HG02885 (cell line): ENCODE measurements at regions not wholly inside any gene's neighbourhood (a gene's known extent, or its start where the extent isn't known, plus 50 kb on each side); places are given as distances from the start of the nearest gene placed in this dataset.
"Not testable (repeated sequence)": the region's sequence is repeated elsewhere in the genome, so short reads cannot be mapped to it uniquely, and the experiment has no call there.

ENCODE experiments used
- ATAC-seq: cut with Tn5 transposase; IDR thresholded peaks from one replicate; pipeline ENCODE4 v1.9.1; 2021; ENCODE audit warnings: mild to moderate bottlenecking; ENCODE audit not compliant: unreplicated experiment, poor library complexity

DNA sequence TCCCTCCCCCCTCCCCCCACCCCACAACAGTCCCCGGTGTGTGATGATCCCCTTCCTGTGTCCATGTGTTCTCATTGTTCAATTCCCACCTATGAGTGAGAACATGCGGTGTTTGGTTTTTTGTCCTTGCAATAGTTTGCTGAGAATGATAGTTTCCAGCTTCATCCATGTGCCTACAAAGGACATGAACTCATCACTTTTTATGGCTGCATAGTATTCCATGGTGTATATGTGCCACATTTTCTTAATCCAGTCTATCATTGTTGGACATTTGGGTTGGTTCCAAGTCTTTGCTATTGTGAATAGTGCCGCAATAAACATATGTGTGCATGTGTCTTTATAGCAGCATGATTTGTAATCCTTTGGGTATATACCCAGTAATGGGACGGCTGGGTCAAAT lies 76.5 kb upstream of the DNAH5 start:
- ATAC-seq: not testable (repeated sequence)

DNA sequence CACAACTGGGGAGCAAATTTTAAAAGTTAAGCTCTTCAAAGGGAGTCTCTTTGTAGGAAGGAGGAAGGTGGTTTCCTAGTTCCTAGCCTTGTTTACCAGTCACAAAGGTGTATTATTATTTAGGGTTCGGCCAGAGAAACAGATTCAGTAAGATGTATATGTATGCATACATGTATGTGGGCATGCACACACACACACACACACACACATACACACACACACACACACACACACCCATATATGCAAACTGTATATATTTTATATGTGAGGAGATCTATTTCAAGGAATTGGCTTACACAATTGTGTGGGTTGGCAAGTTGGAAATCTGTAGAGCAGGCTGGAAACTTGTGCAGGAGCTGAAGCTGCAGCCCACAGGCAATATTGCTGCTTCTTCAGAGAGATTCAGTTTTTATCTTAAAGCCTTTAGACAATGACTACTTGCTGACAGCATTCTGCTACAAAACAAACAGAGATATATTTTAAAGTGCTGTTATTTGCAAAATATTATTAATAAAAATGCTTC lies 75.3 kb upstream of the DNAH5 start:
- no peak for ATAC-seq

DNA sequence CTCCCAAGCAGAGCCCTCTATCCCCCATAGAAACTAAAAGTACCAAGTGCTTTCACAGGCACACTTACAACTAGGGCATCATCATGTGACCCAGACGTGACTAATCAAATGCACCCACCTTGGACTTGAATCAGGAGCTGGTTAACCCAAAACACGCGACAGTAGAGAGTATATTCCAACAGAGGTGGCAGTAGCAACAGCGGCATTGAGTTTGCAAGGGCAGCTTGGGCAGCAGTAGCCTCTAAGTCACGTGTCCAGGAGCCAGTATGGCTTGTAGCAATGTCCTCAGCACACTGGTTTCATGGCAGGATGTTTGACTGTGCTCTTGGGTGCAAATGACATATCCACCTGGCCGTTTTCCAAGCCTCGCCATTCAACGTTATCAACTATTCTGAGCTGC lies 73.4 kb upstream of the DNAH5 start:
- ATAC-seq: no peak

DNA sequence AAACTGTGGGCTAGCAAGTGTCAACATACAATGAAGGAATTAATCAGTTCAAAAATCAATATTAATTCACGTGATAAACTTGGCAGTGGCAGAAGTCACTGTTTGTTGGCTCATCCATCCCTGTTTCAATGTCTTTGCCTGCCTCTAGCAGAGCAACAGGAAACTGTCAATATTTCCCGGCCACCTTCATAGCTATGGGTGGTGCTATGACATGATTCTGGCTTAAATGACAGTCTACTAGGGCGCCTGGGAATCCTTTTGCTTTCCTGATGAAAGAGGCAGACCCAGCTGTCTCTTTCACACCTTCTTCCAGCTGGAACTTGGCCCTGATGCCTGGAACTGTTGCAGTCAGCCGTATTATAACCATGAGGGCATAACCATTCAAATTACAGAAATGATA lies 72.1 kb upstream of the DNAH5 start:
- ATAC-seq: no peak

DNA sequence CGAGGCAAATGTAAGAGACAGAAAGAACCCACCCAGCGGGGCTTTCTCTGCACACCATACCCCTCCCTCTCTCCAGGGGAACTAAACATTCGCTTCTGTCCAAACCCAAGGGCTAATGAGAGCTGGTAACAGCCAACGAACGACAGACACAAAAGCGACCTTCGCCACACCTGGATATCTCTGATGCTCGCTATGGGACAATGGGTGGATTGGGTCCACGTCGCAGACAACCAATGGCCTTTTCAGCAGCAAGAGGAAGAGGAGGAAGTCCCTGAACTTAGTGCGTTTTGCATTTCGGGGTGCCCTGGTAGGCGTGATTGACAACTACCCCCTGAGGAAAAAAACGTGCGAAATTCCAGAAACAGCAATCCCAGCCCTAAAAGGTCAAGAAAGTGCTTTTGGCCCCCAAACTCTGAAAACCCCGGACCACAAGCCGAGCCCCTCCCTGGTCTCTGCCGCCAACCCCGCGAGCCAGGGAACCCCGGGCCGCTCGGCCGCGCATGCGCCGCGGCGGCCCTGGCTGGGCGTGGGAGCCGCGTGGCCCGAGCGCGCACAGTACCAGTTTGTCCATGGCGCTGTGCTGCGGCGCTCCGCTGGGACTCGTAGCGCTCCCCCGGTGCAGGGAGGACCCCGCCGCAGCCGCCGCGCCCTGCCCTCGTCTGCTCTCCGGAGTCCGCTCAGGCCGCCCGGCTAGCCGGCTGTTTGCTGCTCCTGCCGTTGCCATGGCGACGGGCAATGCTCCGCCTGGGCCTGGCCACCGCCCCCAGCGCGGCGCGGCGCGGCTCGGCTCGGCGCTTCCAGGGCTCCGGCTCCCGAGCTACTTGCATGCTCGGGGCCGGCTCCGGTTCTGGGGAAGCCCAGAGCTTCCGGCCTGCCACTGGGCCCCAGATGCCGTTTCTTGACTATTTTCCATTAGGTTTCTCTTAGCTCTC lies 66.9 kb upstream of the DNAH5 start:
- peak; percentile 93 for ATAC-seq

DNA sequence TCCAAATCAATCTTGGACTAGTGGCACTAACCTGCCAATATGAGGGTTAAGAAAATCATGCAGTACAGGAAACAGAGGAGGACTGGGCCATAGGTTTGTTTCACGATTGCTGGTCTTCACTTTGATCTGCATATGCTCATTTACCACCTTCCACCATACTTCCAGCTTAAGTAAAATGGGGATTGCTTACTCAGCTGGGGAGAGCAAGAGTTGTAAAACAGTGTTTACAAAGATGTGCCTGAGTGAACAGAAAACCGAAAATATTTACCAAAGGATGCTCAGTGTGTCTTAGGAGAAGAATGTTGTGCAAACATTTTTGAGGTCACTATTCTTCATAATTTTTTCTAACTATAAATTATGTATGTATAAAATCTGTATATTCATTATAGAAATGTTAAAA lies 65.1 kb upstream of the DNAH5 start:
- ATAC-seq: no peak

DNA sequence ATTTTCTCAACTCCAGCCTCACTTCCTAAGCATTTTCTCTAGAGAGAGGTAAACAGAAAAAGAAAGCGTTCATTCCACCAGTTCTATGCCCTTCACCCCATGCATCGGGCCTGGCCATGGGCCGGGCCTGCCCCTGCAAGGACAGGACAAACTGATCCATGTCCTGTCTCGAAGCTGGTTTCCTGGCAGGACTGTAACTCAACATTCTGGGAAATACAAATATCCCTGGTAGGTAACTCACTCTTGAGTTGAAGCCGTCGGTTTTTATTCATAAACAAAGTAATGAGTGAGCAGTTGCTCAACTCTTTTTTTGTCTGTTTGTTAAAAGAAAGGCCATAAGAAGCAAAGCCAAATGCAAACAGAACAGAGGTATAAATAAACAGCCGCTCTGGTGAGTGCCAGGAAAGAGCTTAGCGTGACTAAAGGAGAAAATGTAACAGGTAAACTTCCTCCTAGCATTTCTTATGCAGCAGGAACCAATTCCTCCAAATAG lies 64.4 kb upstream of the DNAH5 start:
- ATAC-seq: no peak

DNA sequence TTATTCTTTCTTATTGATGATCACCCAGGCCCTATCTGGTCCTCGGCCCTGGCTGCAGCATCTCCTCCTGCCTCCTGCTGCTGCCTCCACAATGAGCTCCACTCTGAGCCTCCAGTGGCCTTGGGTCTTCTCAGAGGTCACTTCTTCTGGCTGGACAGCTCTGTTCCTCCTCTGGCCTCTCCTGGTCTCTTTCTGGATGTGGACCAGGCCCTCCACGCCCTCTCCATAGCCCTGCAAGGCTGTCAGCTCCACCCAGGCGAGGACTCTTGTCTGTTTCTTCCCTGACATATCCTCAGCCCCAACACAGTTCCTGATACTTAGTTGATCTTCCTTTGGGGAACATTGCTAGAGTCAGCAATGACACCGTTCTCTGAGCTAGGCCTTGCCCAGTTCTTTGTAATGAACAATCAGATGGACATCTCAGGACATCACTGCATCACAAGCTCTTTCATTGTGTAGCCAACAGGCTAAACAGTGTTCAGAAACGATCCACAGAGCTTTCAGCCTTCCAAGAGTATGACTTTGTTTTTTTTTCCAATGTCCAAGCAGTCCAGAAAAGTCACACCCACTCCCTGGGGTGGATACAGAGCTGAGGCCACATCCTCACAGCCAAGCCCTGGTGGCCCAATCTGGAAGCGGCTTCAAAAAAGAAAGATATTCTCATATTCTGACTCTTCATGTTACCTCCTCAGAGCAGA lies 62.5 kb upstream of the DNAH5 start:
- no peak for ATAC-seq

DNA sequence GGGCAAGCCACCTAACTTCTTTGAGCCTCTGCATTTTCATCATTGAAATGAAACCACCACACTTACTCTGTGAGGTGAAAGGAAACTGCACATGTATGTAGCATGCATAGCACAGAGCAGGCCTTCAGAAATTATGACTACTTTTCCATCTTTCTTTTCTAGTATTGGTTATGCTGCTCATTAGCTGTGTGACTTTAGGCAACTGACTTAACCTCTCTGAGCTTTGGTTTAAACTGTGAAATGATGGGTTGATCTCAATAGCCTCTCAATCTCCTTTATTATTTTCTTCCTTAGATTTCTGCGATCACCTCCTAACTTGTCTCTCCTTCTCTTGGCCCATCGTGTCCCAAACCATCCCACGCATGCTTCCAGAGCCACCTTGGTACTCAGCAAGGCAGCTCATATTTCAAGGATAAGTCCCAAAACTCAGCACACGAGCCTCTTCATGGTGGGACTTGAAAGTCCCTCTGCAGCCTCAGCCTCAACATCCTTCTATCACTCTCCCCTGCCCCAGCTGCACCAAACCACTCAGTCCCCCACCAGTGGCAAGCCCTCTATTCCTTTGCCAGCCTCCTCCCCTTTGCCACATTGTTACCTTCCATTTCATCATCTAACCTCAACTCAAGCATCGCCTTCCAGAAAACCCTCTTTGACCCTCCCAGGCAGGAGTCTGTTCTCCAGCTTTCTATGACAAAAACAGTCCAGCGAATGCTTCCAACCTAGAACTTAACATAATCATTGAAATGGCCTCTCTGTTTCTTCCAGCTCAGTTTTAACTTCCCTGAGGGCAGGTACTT lies 60.3 kb upstream of the DNAH5 start:
- no peak for ATAC-seq

DNA sequence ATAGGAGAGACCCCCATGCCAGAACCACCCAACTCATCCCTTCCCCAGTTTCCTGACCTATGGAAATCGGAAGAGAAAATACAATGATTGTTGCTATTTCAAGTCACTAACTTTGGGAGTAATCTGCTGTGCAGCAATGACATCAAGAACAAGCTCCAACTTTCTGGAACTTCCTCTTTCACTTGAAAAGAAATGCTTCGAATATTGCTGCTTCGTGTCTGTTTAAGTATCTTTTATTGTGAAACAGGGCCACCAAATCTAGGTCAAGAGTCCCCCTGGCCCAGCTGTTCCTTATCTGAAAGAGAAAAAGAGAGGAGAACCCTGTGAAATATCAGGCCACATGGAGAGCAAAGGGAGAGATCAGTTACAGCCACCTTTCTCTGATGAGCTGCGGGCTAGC lies 59.4 kb upstream of the DNAH5 start:
- no peak for ATAC-seq

DNA sequence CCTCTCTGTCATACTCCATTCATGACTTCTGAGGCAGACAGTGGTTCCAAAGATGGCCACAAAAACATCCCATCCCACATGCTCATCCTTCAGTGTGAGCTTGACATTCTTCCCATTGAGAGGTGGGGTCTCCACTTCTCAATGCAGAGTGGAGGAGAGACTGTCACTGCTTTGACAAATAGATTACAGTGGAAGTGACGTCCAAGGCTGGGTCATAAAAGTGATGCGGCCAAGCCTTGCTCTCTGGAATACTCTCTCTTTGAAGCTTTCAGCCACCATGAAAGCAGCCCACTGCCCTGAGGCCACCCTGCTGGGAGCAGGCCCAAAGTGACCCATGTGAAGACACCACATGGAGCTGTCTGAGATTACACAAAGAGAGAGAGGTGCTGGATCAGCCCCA lies 59.0 kb upstream of the DNAH5 start:
- ATAC-seq: no peak

DNA sequence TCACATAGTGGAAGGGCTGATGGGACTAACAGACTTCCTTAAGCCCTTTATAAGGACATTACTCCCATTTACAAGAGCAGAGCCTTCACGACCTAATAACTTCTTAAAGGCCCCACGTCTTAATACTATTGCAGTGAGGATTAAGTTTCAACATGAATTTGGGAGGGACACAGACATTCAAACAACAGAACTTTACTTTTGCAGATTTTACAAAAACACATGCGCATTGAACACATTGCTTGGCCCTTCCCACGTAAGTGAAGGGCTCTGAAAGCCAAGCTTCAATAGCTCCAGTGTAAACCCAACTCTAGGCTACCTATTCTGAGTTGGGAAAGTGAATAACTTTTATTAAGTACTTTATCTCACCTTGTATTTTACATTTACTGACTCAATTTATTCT lies 53.8 kb upstream of the DNAH5 start:
- no peak for ATAC-seq

DNA sequence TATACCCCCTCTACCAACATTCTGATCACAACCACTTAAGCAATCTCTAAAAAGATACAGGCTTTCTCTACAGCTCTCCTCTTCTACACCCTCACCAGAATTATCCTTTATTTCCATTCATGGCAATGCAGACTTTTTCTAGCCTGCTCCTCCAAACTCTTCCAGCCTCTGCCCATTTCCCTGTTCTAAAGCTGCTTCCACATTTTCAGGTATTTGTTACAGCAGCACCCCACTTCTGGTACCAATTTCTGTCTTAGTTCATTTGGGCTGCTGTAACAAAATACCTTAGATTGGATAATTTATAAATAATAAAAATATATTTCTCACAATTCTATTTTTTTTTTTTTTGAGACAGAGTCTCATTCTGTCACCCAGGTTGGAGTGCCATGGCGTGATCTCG lies 53.0 kb upstream of the DNAH5 start:
- ATAC-seq: no peak

DNA sequence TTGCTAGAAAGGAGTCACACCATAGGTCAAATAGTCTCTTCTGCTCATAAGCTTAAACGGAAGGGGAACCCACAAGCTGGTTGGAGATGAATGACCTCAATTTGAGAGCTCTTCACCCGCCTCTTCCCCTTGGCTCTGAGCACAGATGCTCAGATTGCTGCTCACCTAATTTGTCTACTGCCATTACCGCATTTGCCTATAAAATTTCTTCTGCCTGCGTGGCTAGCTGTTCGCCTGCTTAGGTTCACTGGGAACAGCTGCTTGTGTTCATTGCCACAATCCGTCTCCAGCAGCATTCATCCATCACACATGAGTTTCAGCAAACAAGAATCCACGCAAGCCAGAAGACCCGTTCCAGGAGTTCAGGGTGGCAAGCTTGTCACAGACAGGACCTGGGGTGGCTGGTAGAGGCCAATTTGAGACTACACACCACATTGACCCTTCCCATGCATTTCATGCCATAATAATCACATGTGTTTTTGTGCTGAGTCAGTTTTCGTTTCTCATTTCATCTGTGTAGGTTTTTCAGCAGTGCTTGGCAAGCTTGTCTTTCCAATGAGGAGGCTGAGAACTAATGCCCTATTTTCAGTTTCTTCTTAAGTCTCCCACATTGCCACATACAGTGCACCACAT lies 50.2 kb upstream of the DNAH5 start:
- ATAC-seq: peak; percentile 55
